ENCODE measurements at regions not wholly inside any gene's neighbourhood (a gene's known extent, or its start where the extent isn't known, plus 50 kb on each side); places are given as distances from the start of the nearest gene placed in this dataset.

GRCh38 chr12:9342614-9343353 is 134.6 kb upstream of the PZP start:
- no peak for FAIRE-seq
- POLR2A ChIA-PET: no interaction called here
- no peak for DNase-seq (ENCODE audit: low read depth in 1 of 2, low spot score in 1 of 2)
- 60% methylated on average over 3 of the region's 3 CpGs for WGBS (ENCODE audit: missing lambda C conversion rate)
- CTCF ChIA-PET: interaction anchor here (0.7 to 2.1 kb wide), 2 partner anchors 9 to 11 kb away, joined by 3 to 5 read pairs; no protein-coding TSS in a partner anchor
- no peak overlapping the region for H3K4me2 ChIP-seq
- H3K27ac ChIP-seq: no peak overlapping the region
- ATAC-seq: no peak
- no peak for TF ChIP-seq HMGXB4 (CRISPR knock-in tag; IDR thresholded peaks at IDR 0.05; ENCODE audit: borderline replicate concordance)
- no peak for TF ChIP-seq RAD21 (conservative IDR thresholded peaks at IDR 0.05 in 1 of 2, IDR thresholded peaks at IDR 0.05 in 1 of 2)
- TF ChIP-seq CHD4 (IDR thresholded peaks at IDR 0.05; ENCODE audit: borderline replicate concordance): no peak
- no peak for TF ChIP-seq MYC (IDR thresholded peaks at IDR 0.05; ENCODE audit: borderline replicate concordance, low read length)
- TF ChIP-seq RCOR1 (IDR thresholded peaks at IDR 0.05; ENCODE audit: low read depth, low read length): no peak
- TF ChIP-seq NR3C1 (IDR thresholded peaks at IDR 0.05): no peak
- no peak for TF ChIP-seq HEYL (CRISPR knock-in tag; IDR thresholded peaks at IDR 0.05)
- no peak for TF ChIP-seq RFX5 (IDR thresholded peaks at IDR 0.05)
- TF ChIP-seq TP53 (CRISPR knock-in tag; IDR thresholded peaks at IDR 0.05): no peak
- TF ChIP-seq BCL3 (IDR thresholded peaks at IDR 0.05): no peak
- no peak for TF ChIP-seq EP300 (IDR thresholded peaks at IDR 0.05)
- no peak for TF ChIP-seq KDM5A (IDR thresholded peaks at IDR 0.05)
- no peak overlapping the region for H3K4me3 ChIP-seq
- no peaks in the 10 kb centered on the region for H3K9me3 ChIP-seq
- H3K4me1 ChIP-seq: no peaks in the 10 kb centered on the region

- no peak overlapping the region for H3K27ac ChIP-seq
- no peak overlapping the region for H3K4me2 ChIP-seq
- ChIA-PET POLR2A (no interaction called here), CTCF (interaction anchor here (3.0 kb wide), 1 partner anchor 10 kb away, joined by 15 read pairs; no protein-coding TSS in a partner anchor)
- no peaks in the 10 kb centered on the region for H3K9me3 ChIP-seq
- 59% methylated on average over 2 of the region's 2 CpGs for WGBS (ENCODE audit: missing lambda C conversion rate)
- no peak for TF ChIP-seq MYC (IDR thresholded peaks at IDR 0.05; ENCODE audit: borderline replicate concordance, low read length)
- no peak for TF ChIP-seq CBX2 (IDR thresholded peaks at IDR 0.05; ENCODE audit: borderline replicate concordance, low read depth)
- FAIRE-seq: no peak
- H3K4me3 ChIP-seq: no peak overlapping the region
- no peaks in the 10 kb centered on the region for H3K4me1 ChIP-seq
- DNase-seq (ENCODE audit: low read depth in 1 of 2, low spot score in 1 of 2): no peak
- no peak for ATAC-seq
These were observed 133.0 kb upstream of the PZP start for GRCh38 chr12:9341260-9341585.

GRCh38 chr12:9340422-9341259 is 132.4 kb upstream of the PZP start:
- Histone ChIP-seq H3K27ac (no peak overlapping the region), H3K4me1 (no peaks in the 10 kb centered on the region), H3K4me2 (no peak overlapping the region), H3K4me3 (no peak overlapping the region), H3K9me3 (no peaks in the 10 kb centered on the region)
- ChIA-PET CTCF (interaction anchor here (1.0 to 3.0 kb wide), 2 partner anchors 9 to 402 kb away, joined by 3 to 15 read pairs; no protein-coding TSS in a partner anchor), POLR2A (no interaction called here)
- ATAC-seq: no peak
- 57% methylated on average over 8 of the region's 8 CpGs for WGBS (ENCODE audit: missing lambda C conversion rate)
- TF ChIP-seq BCL3 (IDR thresholded peaks at IDR 0.05): no peak
- no peak for TF ChIP-seq PBX3 (IDR thresholded peaks at IDR 0.05)
- TF ChIP-seq ZNF302 (CRISPR knock-in tag; IDR thresholded peaks at IDR 0.05): no peak
- no peak for TF ChIP-seq MYC (IDR thresholded peaks at IDR 0.05; ENCODE audit: borderline replicate concordance, low read length)
- TF ChIP-seq HOXB5 (CRISPR knock-in tag; IDR thresholded peaks at IDR 0.05): no peak
- no peak for TF ChIP-seq CBX2 (IDR thresholded peaks at IDR 0.05; ENCODE audit: borderline replicate concordance, low read depth)
- no peak for TF ChIP-seq ELK1 (IDR thresholded peaks at IDR 0.05; ENCODE audit: low read depth, low read length)
- TF ChIP-seq NFE2L2 (conservative IDR thresholded peaks at IDR 0.05; ENCODE audit: low read length): no peak
- no peak for TF ChIP-seq SMC3 (IDR thresholded peaks at IDR 0.05)
- no peak for TF ChIP-seq TFCP2L1 (CRISPR knock-in tag; IDR thresholded peaks at IDR 0.05)
- TF ChIP-seq GATA3 (IDR thresholded peaks at IDR 0.05; ENCODE audit: borderline replicate concordance): no peak
- no peak for TF ChIP-seq MAZ (IDR thresholded peaks at IDR 0.05; ENCODE audit: borderline replicate concordance, low read depth, low read length)
- no peak for FAIRE-seq
- DNase-seq (ENCODE audit: low read depth in 1 of 2, low spot score in 1 of 2): no peak

Data from A549 (cell line).